PC-3 (cell line): ENCODE measurements at regions not wholly inside any gene's neighbourhood (a gene's known extent, or its start where the extent isn't known, plus 50 kb on each side); places are given as distances from the start of the nearest gene placed in this dataset.

Source experiments
- ATAC-seq: fragments of 200-7000 bp; cut with Tn5 transposase; 2 replicates; pipeline ENCODE4 v1.9.1; 2020; ENCODE audit warnings: mild to moderate bottlenecking, moderate library complexity
- BruUV-seq: library from RNA; stranded (reverse); fragments of 400-500 nt; replicated peaks from 2 replicates; lab custom pipeline; 2021; lab: Mats Ljungman, UMichigan
- CTCF ChIA-PET: fragments of 300-600 bp; sonication (Branson Sonifier 250); formaldehyde crosslinking; loops from one replicate; lab custom pipeline; 2022; ENCODE audit warnings: antibody characterized with exemption; lab: Charles Lee
- POLR2A ChIA-PET: fragments of 300-600 bp; sonication (Branson Sonifier 250); formaldehyde crosslinking; loops from one replicate; lab custom pipeline; 2022; ENCODE audit warnings: antibody characterized with exemption; ENCODE audit not compliant: unreplicated experiment; lab: Charles Lee
- DNase-seq: peaks from one replicate; pipeline ENCODE4 v3.0.0-alpha.2; 2015
- H2AFZ ChIP-seq: fragments of 300-600 bp; sonication (generic); 2 replicates; pipeline ENCODE4 v1.6.0; 2016; ENCODE audit warnings: antibody characterized with exemption, low read length
- H3F3A ChIP-seq: fragments of 300-600 bp; sonication (generic); one replicate; pipeline ENCODE4 v1.6.0; 2017; ENCODE audit warnings: antibody characterized with exemption, low read length, control low read depth, mild to moderate bottlenecking; ENCODE audit not compliant: unreplicated experiment
- H3K27ac ChIP-seq: fragments of 300-600 bp; sonication (generic); 2 replicates; pipeline ENCODE4 v1.5.1; 2016; ENCODE audit warnings: mild to moderate bottlenecking, low read length
- H3K27me3 ChIP-seq: fragments of 300-600 bp; sonication (generic); 2 replicates; pipeline ENCODE4 v1.6.1; 2016; ENCODE audit warnings: low read length, mixed read lengths
- H3K36me3 ChIP-seq: fragments of 300-600 bp; sonication (generic); 2 replicates; pipeline ENCODE4 v1.6.1; 2016; ENCODE audit warnings: low read depth, mixed run types, low read length, mixed read lengths
- H3K4me1 ChIP-seq: fragments of 300-600 bp; sonication (generic); 2 replicates; pipeline ENCODE4 v1.5.1; 2016; ENCODE audit warnings: low read length; ENCODE audit not compliant: insufficient read depth
- H3K4me2 ChIP-seq: fragments of 300-600 bp; sonication (generic); 2 replicates; pipeline ENCODE4 v1.6.0; 2016; ENCODE audit warnings: low read length
- H3K4me3 ChIP-seq: fragments of 300-600 bp; sonication (generic); 2 replicates; pipeline ENCODE4 v1.5.1; 2016; ENCODE audit warnings: mild to moderate bottlenecking, low read length, mixed read lengths
- H3K79me2 ChIP-seq: fragments of 300-600 bp; sonication (generic); 2 replicates; pipeline ENCODE4 v1.6.1; 2017; ENCODE audit warnings: low read length, mixed read lengths
- H3K9ac ChIP-seq: fragments of 300-600 bp; sonication (generic); 2 replicates; pipeline ENCODE4 v1.6.0; 2016; ENCODE audit warnings: mild to moderate bottlenecking, low read length
- H3K9me2 ChIP-seq: fragments of 300-600 bp; sonication (generic); replicated peaks from 2 replicates; pipeline ENCODE4 v1.6.1; 2016; ENCODE audit warnings: mixed run types, low read length, mixed read lengths
- H3K9me3 ChIP-seq: fragments of 300-600 bp; sonication (generic); 2 replicates; pipeline ENCODE4 v1.6.1; 2016; ENCODE audit warnings: low read length, mixed read lengths
- H4K20me1 ChIP-seq: fragments of 300-600 bp; sonication (generic); 2 replicates; pipeline ENCODE4 v1.6.1; 2016; ENCODE audit warnings: low read length, mixed read lengths
- EZH2 ChIP-seq: fragments of 300-600 bp; sonication (generic); IDR thresholded peaks from one replicate; pipeline ENCODE4 v1.6.1; 2017; ENCODE audit warnings: antibody characterized with exemption, mild to moderate bottlenecking, low read length; ENCODE audit not compliant: unreplicated experiment
- EZH2phosphoT487 ChIP-seq: fragments of 300-600 bp; sonication (generic); IDR thresholded peaks from 2 replicates; pipeline ENCODE4 v1.6.1; 2018; ENCODE audit warnings: mild to moderate bottlenecking, antibody characterized with exemption, low read length, borderline replicate concordance
- intact Hi-C: fragments of 100-400 bp; cut with micrococcal nuclease; formaldehyde crosslinking; loops from 2 replicates; pipeline ENCODE4 v1.9.0; 2023
- TF ChIP-seq, protein P1 (sequence below): fragments of 300-600 bp; sonication (generic); conservative IDR thresholded peaks from 2 replicates; pipeline ENCODE4 v1.5.1; 2017; ENCODE audit warnings: antibody characterized with exemption, low read depth, mild to moderate bottlenecking, low read length

DNA sequence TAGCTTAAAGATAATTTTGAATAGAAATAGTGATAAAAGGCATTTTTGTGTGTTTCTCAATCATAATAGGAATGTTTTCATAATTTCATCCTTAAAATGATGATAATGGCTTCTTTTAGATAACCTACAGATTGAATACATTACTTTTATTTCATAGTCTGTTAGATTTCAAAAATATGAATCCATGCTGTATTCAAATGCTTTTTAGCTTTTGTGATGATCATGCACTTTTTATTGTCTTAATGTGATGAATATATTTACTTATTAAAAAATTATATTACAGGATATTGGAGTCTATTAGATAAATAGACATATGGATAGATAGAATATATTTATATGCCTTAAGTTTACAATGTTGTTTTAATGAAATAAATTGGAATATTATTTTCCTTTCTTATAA lies 886.8 kb upstream of the NOVA1 start:
- H3F3A ChIP-seq, result no peaks in the 10 kb centered on the region
- no peaks in the 10 kb centered on the region for H3K27me3 ChIP-seq
- no peaks in the 10 kb centered on the region for H3K36me3 ChIP-seq
- no TSS peak for BruUV-seq
- H3K9me3 ChIP-seq, result no peaks in the 10 kb centered on the region
- no peaks in the 10 kb centered on the region for H3K9me2 ChIP-seq
- no peak for TF ChIP-seq EZH2
- TF ChIP-seq, protein P1, sequence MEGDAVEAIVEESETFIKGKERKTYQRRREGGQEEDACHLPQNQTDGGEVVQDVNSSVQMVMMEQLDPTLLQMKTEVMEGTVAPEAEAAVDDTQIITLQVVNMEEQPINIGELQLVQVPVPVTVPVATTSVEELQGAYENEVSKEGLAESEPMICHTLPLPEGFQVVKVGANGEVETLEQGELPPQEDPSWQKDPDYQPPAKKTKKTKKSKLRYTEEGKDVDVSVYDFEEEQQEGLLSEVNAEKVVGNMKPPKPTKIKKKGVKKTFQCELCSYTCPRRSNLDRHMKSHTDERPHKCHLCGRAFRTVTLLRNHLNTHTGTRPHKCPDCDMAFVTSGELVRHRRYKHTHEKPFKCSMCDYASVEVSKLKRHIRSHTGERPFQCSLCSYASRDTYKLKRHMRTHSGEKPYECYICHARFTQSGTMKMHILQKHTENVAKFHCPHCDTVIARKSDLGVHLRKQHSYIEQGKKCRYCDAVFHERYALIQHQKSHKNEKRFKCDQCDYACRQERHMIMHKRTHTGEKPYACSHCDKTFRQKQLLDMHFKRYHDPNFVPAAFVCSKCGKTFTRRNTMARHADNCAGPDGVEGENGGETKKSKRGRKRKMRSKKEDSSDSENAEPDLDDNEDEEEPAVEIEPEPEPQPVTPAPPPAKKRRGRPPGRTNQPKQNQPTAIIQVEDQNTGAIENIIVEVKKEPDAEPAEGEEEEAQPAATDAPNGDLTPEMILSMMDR, result no peak
- TF ChIP-seq EZH2phosphoT487, result no peak
- DNase-seq, result no peak
- no peak overlapping the region for H3K9ac ChIP-seq
- H3K27ac ChIP-seq, result no peak overlapping the region
- H4K20me1 ChIP-seq, result no peaks in the 10 kb centered on the region
- no peak overlapping the region for H2AFZ ChIP-seq
- ChIA-PET CTCF (no interaction called here), POLR2A (no interaction called here)
- no peak overlapping the region for H3K4me3 ChIP-seq
- ATAC-seq, result no peak
- no peaks in the 10 kb centered on the region for H3K4me1 ChIP-seq
- H3K79me2 ChIP-seq, result no peaks in the 10 kb centered on the region
- intact Hi-C loops, result no loop called here
- H3K4me2 ChIP-seq, result no peak overlapping the region

- no TSS peak for BruUV-seq
- CTCF ChIA-PET, result no interaction called here
- H3K79me2 ChIP-seq, result no peaks in the 10 kb centered on the region
Measured at GRCh38 chr14:27485193-27485592, 887.4 kb upstream of the NOVA1 start.

GRCh38 chr14:27506272-27506671 lies 908.4 kb upstream of the NOVA1 start:
- no peaks in the 10 kb centered on the region for H4K20me1 ChIP-seq
- H2AFZ ChIP-seq, result no peak overlapping the region
- peaks cover 8% of the 10 kb centered on the region; the same call in 1 of the 2 replicates for H3K9me3 ChIP-seq
- H3K4me2 ChIP-seq, result no peak overlapping the region
- intact Hi-C loops, result no loop called here
- ChIA-PET POLR2A (no interaction called here), CTCF (no interaction called here)
- H3K9ac ChIP-seq, result no peak overlapping the region
- H3K9me2 ChIP-seq, result no peaks in the 10 kb centered on the region
- no peak overlapping the region for H3K4me3 ChIP-seq
- no peak for TF ChIP-seq EZH2phosphoT487
- TF ChIP-seq, protein P1, result no peak
- no TSS peak for BruUV-seq
- ATAC-seq (no peak), DNase-seq (no peak)
- no peak overlapping the region for H3K27ac ChIP-seq
- H3F3A ChIP-seq, result no peaks in the 10 kb centered on the region
- no peaks in the 10 kb centered on the region for H3K27me3 ChIP-seq
- H3K36me3 ChIP-seq, result no peaks in the 10 kb centered on the region
- H3K79me2 ChIP-seq, result no peaks in the 10 kb centered on the region
- no peaks in the 10 kb centered on the region for H3K4me1 ChIP-seq

More at GRCh38 chr14:27485193-27485592, 887.4 kb upstream of the NOVA1 start:
- H3K9ac ChIP-seq, result no peak overlapping the region
- H3K27me3 ChIP-seq, result no peaks in the 10 kb centered on the region
- H3K9me3 ChIP-seq, result no peaks in the 10 kb centered on the region
- H3K9me2 ChIP-seq, result no peaks in the 10 kb centered on the region
- no peak for DNase-seq
- intact Hi-C loops, result no loop called here
- POLR2A ChIA-PET, result no interaction called here
- H3K4me3 ChIP-seq, result no peak overlapping the region
- H3K27ac ChIP-seq, result no peak overlapping the region
- ATAC-seq, result no peak
- no peaks in the 10 kb centered on the region for H3K4me1 ChIP-seq
- H3K4me2 ChIP-seq, result no peak overlapping the region
- H4K20me1 ChIP-seq, result no peaks in the 10 kb centered on the region
- H3K36me3 ChIP-seq, result no peaks in the 10 kb centered on the region
- TF ChIP-seq, protein P1, result no peak
- TF ChIP-seq EZH2phosphoT487 (no peak), EZH2 (no peak)
- H2AFZ ChIP-seq, result no peak overlapping the region
- no peaks in the 10 kb centered on the region for H3F3A ChIP-seq
